Sigmoid colon (tissue), 4 donors: ENCODE measurements at regions not wholly inside any gene's neighbourhood (a gene's known extent, or its start where the extent isn't known, plus 50 kb on each side); places are given as distances from the start of the nearest gene placed in this dataset.

Source experiments
- EP300 ChIP-seq, 4 donors: sonication (generic); formaldehyde crosslinking; IDR thresholded peaks; one replicate each; pipeline ENCODE4 v1.6.1; 2017; ENCODE audit warnings: antibody characterized with exemption in 4 of 4
- POLR2A ChIP-seq, 2 donors: fragments of 450-650 bp; IDR thresholded peaks; one replicate each; pipeline ENCODE4 v1.6.1; 2016; ENCODE audit warnings: antibody characterized with exemption in 2 of 2, mild to moderate bottlenecking in 2 of 2, moderate library complexity in 2 of 2
- POLR2AphosphoS5 ChIP-seq, 4 donors: sonication (generic); formaldehyde crosslinking; IDR thresholded peaks; one replicate each; pipeline ENCODE4 v1.6.1; 2017; ENCODE audit warnings: antibody characterized with exemption in 4 of 4
- TF ChIP-seq, protein P1 (sequence below), 4 experiments: fragments of 450-650 bp in 3 of 4; fragments of 200-600 bp in 1 of 4; IDR thresholded peaks; one replicate each; pipeline ENCODE4 v1.5.1; 2016 to 2019; ENCODE audit warnings: antibody characterized with exemption in 4 of 4, mild to moderate bottlenecking in 3 of 4, moderate library complexity in 2 of 4

DNA sequence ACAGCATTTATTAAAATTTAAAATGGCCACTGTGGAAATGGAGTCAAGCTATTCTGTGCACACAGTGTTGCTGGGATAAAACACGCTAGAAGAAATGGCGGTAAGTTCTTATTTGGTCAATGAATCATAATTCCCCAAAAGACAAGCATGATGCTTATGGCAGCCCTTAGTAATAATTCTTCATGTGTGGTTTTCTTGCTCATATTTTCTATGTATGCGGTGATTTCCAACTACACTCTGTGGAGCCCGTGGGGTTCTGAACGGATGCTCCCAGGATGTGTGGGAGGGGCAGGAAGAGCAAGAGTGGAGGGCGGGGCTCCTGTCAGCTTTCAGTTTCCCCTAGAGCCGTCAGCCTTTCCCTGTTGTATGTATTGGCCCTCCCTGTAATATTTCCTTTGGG is 91.7 kb upstream of the RMDN2 start:
- TF ChIP-seq, protein P1, sequence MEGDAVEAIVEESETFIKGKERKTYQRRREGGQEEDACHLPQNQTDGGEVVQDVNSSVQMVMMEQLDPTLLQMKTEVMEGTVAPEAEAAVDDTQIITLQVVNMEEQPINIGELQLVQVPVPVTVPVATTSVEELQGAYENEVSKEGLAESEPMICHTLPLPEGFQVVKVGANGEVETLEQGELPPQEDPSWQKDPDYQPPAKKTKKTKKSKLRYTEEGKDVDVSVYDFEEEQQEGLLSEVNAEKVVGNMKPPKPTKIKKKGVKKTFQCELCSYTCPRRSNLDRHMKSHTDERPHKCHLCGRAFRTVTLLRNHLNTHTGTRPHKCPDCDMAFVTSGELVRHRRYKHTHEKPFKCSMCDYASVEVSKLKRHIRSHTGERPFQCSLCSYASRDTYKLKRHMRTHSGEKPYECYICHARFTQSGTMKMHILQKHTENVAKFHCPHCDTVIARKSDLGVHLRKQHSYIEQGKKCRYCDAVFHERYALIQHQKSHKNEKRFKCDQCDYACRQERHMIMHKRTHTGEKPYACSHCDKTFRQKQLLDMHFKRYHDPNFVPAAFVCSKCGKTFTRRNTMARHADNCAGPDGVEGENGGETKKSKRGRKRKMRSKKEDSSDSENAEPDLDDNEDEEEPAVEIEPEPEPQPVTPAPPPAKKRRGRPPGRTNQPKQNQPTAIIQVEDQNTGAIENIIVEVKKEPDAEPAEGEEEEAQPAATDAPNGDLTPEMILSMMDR (IDR thresholded peaks at IDR 0.05), result no peak
- TF ChIP-seq POLR2A (IDR thresholded peaks at IDR 0.05) (no peak), EP300 (IDR thresholded peaks at IDR 0.05) (no peak), POLR2AphosphoS5 (IDR thresholded peaks at IDR 0.05) (no peak)
